ENCODE measurements at regions not wholly inside any gene's neighbourhood (a gene's known extent, or its start where the extent isn't known, plus 50 kb on each side); places are given as distances from the start of the nearest gene placed in this dataset.

GRCh38 chr13:76153239-76153638 is 517.1 kb downstream of the LMO7 start:
- Histone ChIP-seq H2AK5ac (ENCODE audit: low read depth, low read length) (no peak overlapping the region), H3K4me3 (ENCODE audit: extremely low read depth in 1 of 4, insufficient read depth in 2 of 4, low read depth in 3 of 4, low read length in 4 of 4) (no peak overlapping the region), H3K36me3 (ENCODE audit: control insufficient read depth in 2 of 4, insufficient read depth in 4 of 4, low read length in 3 of 4) (no peaks in the 10 kb centered on the region), H3K4ac (replicated peaks; ENCODE audit: insufficient read length, low read depth, low read length) (no peak overlapping the region), H3K14ac (ENCODE audit: insufficient read length) (no peak overlapping the region), H3K23me2 (ENCODE audit: low read depth, low read length) (no peaks in the 10 kb centered on the region), H3K23ac (ENCODE audit: insufficient read length) (no peak overlapping the region), H4K8ac (ENCODE audit: extremely low read depth, insufficient read depth, low read length) (no peak overlapping the region), H4K5ac (ENCODE audit: insufficient read length, low read depth, low read length) (no peak overlapping the region), H2AFZ (ENCODE audit: low read length) (no peak overlapping the region), H3K79me1 (ENCODE audit: low read depth, low read length) (no peaks in the 10 kb centered on the region), H3K27me3 (replicated peaks in 1 of 4; ENCODE audit: control insufficient read depth in 3 of 4, extremely low read depth in 1 of 4, insufficient read depth in 3 of 4, low read length in 3 of 4) (no peaks in the 10 kb centered on the region), H3K79me2 (ENCODE audit: control insufficient read depth in 1 of 2, insufficient read depth in 2 of 2, low read length in 2 of 2) (no peaks in the 10 kb centered on the region), H2BK120ac (replicated peaks; ENCODE audit: low read depth, low read length) (no peak overlapping the region), H3K18ac (ENCODE audit: extremely low read depth, low read length) (no peak overlapping the region), H3K56ac (replicated peaks; ENCODE audit: insufficient read length, low read depth, low read length) (no peak overlapping the region), H3K4me1 (replicated peaks in 1 of 4; ENCODE audit: control insufficient read depth in 3 of 4, insufficient read depth in 4 of 4, low read length in 3 of 4) (no peaks in the 10 kb centered on the region), H3K27ac (ENCODE audit: low read depth, low read length) (no peak overlapping the region), H2BK12ac (ENCODE audit: low read depth, low read length) (no peak overlapping the region), H3K4me2 (ENCODE audit: insufficient read depth in 1 of 2, low read depth in 2 of 2, low read length in 2 of 2) (no peak overlapping the region), H2BK20ac (ENCODE audit: low read length) (no peak overlapping the region), H4K20me1 (replicated peaks in 1 of 2; ENCODE audit: control insufficient read depth in 1 of 2, insufficient read depth in 2 of 2, low read length in 2 of 2) (no peaks in the 10 kb centered on the region), H4K91ac (replicated peaks; ENCODE audit: insufficient read length, low read length) (no peak overlapping the region), H3K9ac (replicated peaks in 1 of 4; ENCODE audit: extremely low read depth in 1 of 4, low read depth in 3 of 4, low read length in 3 of 4) (no peak overlapping the region), H2BK15ac (ENCODE audit: low read length) (no peak overlapping the region), H2BK5ac (ENCODE audit: low read depth, low read length) (no peak overlapping the region), H3K9me3 (ENCODE audit: insufficient read depth in 2 of 2, low read depth in 1 of 2, low read length in 1 of 2) (no peaks in the 10 kb centered on the region)
- ChIA-PET CTCF (ENCODE audit: partially characterized antibody) (no interaction called here), POLR2A (ENCODE audit: partially characterized antibody) (no interaction called here)
- DNase-seq (ENCODE audit: low read depth in 1 of 2, low spot score in 2 of 2) (no peak), FAIRE-seq (no peak)
- TF ChIP-seq EGR1 (IDR thresholded peaks at IDR 0.05; ENCODE audit: borderline replicate concordance, low read depth, low read length) (no peak), SAP30 (IDR thresholded peaks at IDR 0.05; ENCODE audit: insufficient read depth, insufficient replicate concordance, low read length) (no peak), SIRT6 (IDR thresholded peaks at IDR 0.05; ENCODE audit: low read length) (no peak), CBX8 (IDR thresholded peaks at IDR 0.05; ENCODE audit: borderline replicate concordance, low read depth, low read length) (no peak), RXRA (IDR thresholded peaks at IDR 0.05; ENCODE audit: insufficient read depth, low read depth, low read length) (no peak), ATF2 (IDR thresholded peaks at IDR 0.05; ENCODE audit: low read length) (no peak)

Measured in H1 (cell line).